GM21619 (cell line): ENCODE measurements at regions not wholly inside any gene's neighbourhood (a gene's known extent, or its start where the extent isn't known, plus 50 kb on each side); places are given as distances from the start of the nearest gene placed in this dataset.

Experiments used
- ATAC-seq: cut with Tn5 transposase; IDR thresholded peaks from one replicate; pipeline ENCODE4 v1.9.1; 2021; ENCODE audit not compliant: unreplicated experiment

GRCh38 chr4:36785973-36786372, 458.6 kb upstream of the NWD2 start:
- no peak for ATAC-seq

GRCh38 chr4:36786519-36786918, 458.0 kb upstream of the NWD2 start:
- no peak for ATAC-seq

- no peak for ATAC-seq
Measured at GRCh38 chr4:36794716-36795115, 449.8 kb upstream of the NWD2 start.

GRCh38 chr4:36812149-36812548, 432.4 kb upstream of the NWD2 start:
- ATAC-seq = no peak

- ATAC-seq = no peak
Measured at GRCh38 chr4:36815536-36815935, 429.0 kb upstream of the NWD2 start.

- ATAC-seq = no peak
Measured at GRCh38 chr4:36823199-36823967, 421.2 kb upstream of the NWD2 start.

GRCh38 chr4:36824682-36825081, 419.9 kb upstream of the NWD2 start:
- ATAC-seq = no peak

- ATAC-seq = no peak
Measured at GRCh38 chr4:36835246-36835645, 409.3 kb upstream of the NWD2 start.

- peak; percentile 68 for ATAC-seq
Measured at GRCh38 chr4:36841583-36842326, 402.8 kb upstream of the NWD2 start.

- ATAC-seq = no peak
Measured at GRCh38 chr4:36844448-36844847, 400.1 kb upstream of the NWD2 start.

GRCh38 chr4:36852856-36853255, 391.7 kb upstream of the NWD2 start:
- ATAC-seq = no peak

- ATAC-seq = peak; percentile 54
Measured at GRCh38 chr4:36854554-36854953, 390.0 kb upstream of the NWD2 start.

- no peak for ATAC-seq
Measured at GRCh38 chr4:36863601-36864000, 380.9 kb upstream of the NWD2 start.

GRCh38 chr4:36870121-36870520, 374.4 kb upstream of the NWD2 start:
- no peak for ATAC-seq

GRCh38 chr4:36872679-36873078, 371.9 kb upstream of the NWD2 start:
- ATAC-seq = no peak

GRCh38 chr4:36884151-36884550, 360.4 kb upstream of the NWD2 start:
- no peak for ATAC-seq

GRCh38 chr4:36891971-36892370, 352.6 kb upstream of the NWD2 start:
- no peak for ATAC-seq

- ATAC-seq = no peak
Measured at GRCh38 chr4:36900446-36900987, 344.0 kb upstream of the NWD2 start.

- no peak for ATAC-seq
Measured at GRCh38 chr4:36904823-36905222, 339.7 kb upstream of the NWD2 start.

GRCh38 chr4:36914106-36914505, 330.4 kb upstream of the NWD2 start:
- no peak for ATAC-seq

GRCh38 chr4:36915717-36916116, 328.8 kb upstream of the NWD2 start:
- ATAC-seq = no peak

- no peak for ATAC-seq
Measured at GRCh38 chr4:36917413-36917812, 327.1 kb upstream of the NWD2 start.
